GM12875 (cell line): ENCODE measurements at regions not wholly inside any gene's neighbourhood (a gene's known extent, or its start where the extent isn't known, plus 50 kb on each side); places are given as distances from the start of the nearest gene placed in this dataset.

Experiments
- H3K4me3 ChIP-seq: one replicate; pipeline ENCODE4 v1.5.1; 2011; ENCODE audit warnings: low read depth, low read length, control low read depth
- CTCF ChIP-seq: IDR thresholded peaks from 2 replicates; pipeline ENCODE4 v1.5.1; 2011; ENCODE audit warnings: low read depth, mild to moderate bottlenecking, control low read depth, inconsistent platforms, low read length, moderate library complexity, borderline replicate concordance; ENCODE audit not compliant: insufficient read depth

- TF ChIP-seq CTCF = no peak
Measured at GRCh38 chr11:42552786-42553185, 759.0 kb upstream of the API5 start.

DNA sequence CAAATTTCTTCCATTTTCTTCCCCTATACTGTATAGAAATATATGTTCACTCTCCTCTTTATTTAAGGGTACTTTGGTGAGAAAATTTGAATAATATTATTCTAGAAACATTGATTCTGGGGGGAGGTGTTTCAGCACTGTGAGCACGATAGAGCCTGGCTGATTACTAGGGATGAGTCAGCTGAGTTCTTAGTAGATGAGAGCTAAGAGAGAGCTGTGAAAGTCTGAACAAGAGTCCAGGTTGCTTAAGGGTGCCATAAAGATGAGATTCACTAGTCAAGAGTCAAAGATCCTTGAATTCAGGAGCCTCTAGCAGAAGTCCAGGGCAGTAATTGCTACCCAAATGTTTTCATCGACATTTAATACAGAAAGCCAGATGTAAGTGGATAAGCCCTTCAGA, 756.6 kb upstream of the API5 start:
- H3K4me3 ChIP-seq = no peak overlapping the region
- no peak for TF ChIP-seq CTCF

More at GRCh38 chr11:42552786-42553185, 759.0 kb upstream of the API5 start:
- no peak overlapping the region for H3K4me3 ChIP-seq

GRCh38 chr11:42571131-42571877, 740.5 kb upstream of the API5 start:
- H3K4me3 ChIP-seq = no peak overlapping the region
- no peak for TF ChIP-seq CTCF

- TF ChIP-seq CTCF = no peak
- H3K4me3 ChIP-seq = no peak overlapping the region
Measured at GRCh38 chr11:42571878-42572610, 739.8 kb upstream of the API5 start.

DNA sequence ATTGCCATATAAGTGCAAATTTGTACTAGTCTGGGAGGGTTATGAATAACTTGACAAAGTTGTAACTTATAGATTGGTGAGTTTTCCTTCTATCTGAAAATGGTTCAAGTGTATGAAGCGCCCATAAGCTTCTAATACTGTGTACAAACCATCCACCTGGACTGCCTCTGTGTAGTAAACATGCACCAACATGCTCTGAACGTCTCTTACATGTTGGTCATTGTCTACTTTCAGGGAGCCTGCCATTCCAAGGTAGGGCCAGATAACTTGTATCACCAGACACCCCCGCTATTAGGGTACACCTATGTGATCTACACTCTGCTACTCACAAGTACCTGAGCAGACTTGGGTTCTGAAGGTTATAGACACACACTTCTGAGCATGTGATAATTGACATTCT, 735.5 kb upstream of the API5 start:
- no peak for TF ChIP-seq CTCF
- no peak overlapping the region for H3K4me3 ChIP-seq

DNA sequence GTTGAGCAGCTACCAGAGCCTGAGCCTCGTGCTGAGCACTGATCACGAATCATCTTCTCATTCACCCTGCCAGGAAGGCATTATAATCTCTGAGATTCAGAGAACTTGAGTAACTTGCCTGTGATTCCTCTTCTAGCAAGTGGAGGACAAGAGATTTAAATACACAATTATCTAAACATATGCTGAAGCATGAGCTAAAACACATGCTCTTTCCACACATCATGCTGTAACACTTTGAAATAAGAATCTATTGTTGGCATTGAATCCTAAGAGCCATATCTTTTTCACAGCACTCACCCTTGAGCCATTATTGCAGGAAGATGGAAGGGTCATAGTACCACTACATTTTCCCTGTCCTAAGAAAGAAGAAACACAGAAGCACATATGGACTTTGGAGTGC, 722.5 kb upstream of the API5 start:
- TF ChIP-seq CTCF = no peak
- no peak overlapping the region for H3K4me3 ChIP-seq

GRCh38 chr11:42591841-42592240, 720.0 kb upstream of the API5 start:
- no peak for TF ChIP-seq CTCF

More at GRCh38 chr11:42591841-42592240, 720.0 kb upstream of the API5 start:
- no peak overlapping the region for H3K4me3 ChIP-seq
